ENCODE measurements at regions not wholly inside any gene's neighbourhood (a gene's known extent, or its start where the extent isn't known, plus 50 kb on each side); places are given as distances from the start of the nearest gene placed in this dataset.
"Not testable (repeated sequence)": the region's sequence is repeated elsewhere in the genome, so short reads cannot be mapped to it uniquely, and the experiment has no call there.

DNA sequence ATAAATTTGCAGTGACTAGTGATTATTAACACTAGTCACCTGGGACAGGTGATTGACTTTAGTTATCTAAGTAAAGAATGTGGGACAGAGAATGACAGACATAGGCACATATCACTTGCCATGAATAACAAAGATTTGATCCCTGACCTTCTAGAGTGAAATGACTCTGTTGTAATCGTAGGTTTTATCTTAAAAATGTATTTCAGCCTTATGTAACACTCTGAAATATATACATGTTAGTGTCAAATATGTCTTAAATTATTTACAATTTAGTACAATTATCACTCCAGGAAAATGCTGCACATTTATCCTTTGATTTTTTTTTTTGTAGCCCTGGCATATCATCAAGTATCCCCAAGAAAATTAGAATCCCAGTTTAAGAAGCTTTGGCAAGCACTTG lies 186.4 kb upstream of the PTGFR start:
- Histone ChIP-seq H3K4me2 (ENCODE audit: low read length) (no peak overlapping the region), H3K27ac (ENCODE audit: low read depth, low read length) (no peak overlapping the region), H3K9me3 (ENCODE audit: control insufficient read depth, insufficient read depth, low read length) (no peaks in the 10 kb centered on the region), H4K20me1 (ENCODE audit: control insufficient read depth, insufficient read depth, low read depth, low read length) (no peaks in the 10 kb centered on the region), H3K4me1 (ENCODE audit: control insufficient read depth, low read length) (no peaks in the 10 kb centered on the region), H3K36me3 (ENCODE audit: control insufficient read depth, low read length) (no peaks in the 10 kb centered on the region), H3K79me2 (ENCODE audit: control insufficient read depth, low read length) (no peaks in the 10 kb centered on the region), H3K9me2 (replicated peaks; ENCODE audit: control insufficient read depth, low read length) (no peaks in the 10 kb centered on the region), H3K4me3 (ENCODE audit: low read length) (no peak overlapping the region), H3F3A (ENCODE audit: control insufficient read depth, insufficient read depth) (no peaks in the 10 kb centered on the region), H3K27me3 (ENCODE audit: control insufficient read depth, low read length) (no peaks in the 10 kb centered on the region; the same call in 1 of the 2 replicates)
- TF ChIP-seq, protein P1, sequence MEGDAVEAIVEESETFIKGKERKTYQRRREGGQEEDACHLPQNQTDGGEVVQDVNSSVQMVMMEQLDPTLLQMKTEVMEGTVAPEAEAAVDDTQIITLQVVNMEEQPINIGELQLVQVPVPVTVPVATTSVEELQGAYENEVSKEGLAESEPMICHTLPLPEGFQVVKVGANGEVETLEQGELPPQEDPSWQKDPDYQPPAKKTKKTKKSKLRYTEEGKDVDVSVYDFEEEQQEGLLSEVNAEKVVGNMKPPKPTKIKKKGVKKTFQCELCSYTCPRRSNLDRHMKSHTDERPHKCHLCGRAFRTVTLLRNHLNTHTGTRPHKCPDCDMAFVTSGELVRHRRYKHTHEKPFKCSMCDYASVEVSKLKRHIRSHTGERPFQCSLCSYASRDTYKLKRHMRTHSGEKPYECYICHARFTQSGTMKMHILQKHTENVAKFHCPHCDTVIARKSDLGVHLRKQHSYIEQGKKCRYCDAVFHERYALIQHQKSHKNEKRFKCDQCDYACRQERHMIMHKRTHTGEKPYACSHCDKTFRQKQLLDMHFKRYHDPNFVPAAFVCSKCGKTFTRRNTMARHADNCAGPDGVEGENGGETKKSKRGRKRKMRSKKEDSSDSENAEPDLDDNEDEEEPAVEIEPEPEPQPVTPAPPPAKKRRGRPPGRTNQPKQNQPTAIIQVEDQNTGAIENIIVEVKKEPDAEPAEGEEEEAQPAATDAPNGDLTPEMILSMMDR (IDR thresholded peaks at IDR 0.05; ENCODE audit: low read depth, low read length, poor library complexity, severe bottlenecking) = no peak
- no peak for TF ChIP-seq EZH2phosphoT487 (IDR thresholded peaks at IDR 0.05; ENCODE audit: borderline replicate concordance, low read length)

DNA sequence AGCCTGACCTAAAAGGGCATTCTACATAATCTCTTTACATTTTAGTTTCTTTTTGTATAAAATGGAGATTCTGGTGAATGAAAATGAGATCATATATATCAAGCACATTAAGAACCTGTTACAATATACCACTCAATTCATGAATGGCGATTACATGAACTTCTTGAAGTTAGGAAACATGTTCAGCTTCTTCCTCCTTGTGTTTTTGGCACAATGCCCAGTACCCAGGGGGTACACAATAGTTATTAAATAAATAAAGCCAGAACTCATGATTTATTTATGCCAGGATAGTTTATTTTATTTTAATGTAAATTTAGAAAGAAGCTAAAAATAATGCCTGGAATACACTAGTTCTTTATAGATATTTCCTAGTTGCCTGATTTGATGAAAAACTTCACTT lies 186.0 kb upstream of the PTGFR start:
- no peak overlapping the region for H3K4me3 ChIP-seq (ENCODE audit: low read length)
- no peak overlapping the region for H3K27ac ChIP-seq (ENCODE audit: low read depth, low read length)
- H3F3A ChIP-seq (ENCODE audit: control insufficient read depth, insufficient read depth) = no peaks in the 10 kb centered on the region
- TF ChIP-seq EZH2phosphoT487 (IDR thresholded peaks at IDR 0.05; ENCODE audit: borderline replicate concordance, low read length) = no peak
- TF ChIP-seq, protein P1 (IDR thresholded peaks at IDR 0.05; ENCODE audit: low read depth, low read length, poor library complexity, severe bottlenecking) = no peak
- no peaks in the 10 kb centered on the region for H3K9me3 ChIP-seq (ENCODE audit: control insufficient read depth, insufficient read depth, low read length)
- no peaks in the 10 kb centered on the region for H3K79me2 ChIP-seq (ENCODE audit: control insufficient read depth, low read length)
- no peaks in the 10 kb centered on the region for H3K9me2 ChIP-seq (replicated peaks; ENCODE audit: control insufficient read depth, low read length)
- no peaks in the 10 kb centered on the region; the same call in 1 of the 2 replicates for H3K27me3 ChIP-seq (ENCODE audit: control insufficient read depth, low read length)
- H4K20me1 ChIP-seq (ENCODE audit: control insufficient read depth, insufficient read depth, low read depth, low read length) = no peaks in the 10 kb centered on the region
- no peaks in the 10 kb centered on the region for H3K36me3 ChIP-seq (ENCODE audit: control insufficient read depth, low read length)
- no peaks in the 10 kb centered on the region for H3K4me1 ChIP-seq (ENCODE audit: control insufficient read depth, low read length)
- no peak overlapping the region for H3K4me2 ChIP-seq (ENCODE audit: low read length)

GRCh38 chr1:78310261-78310660 lies 180.5 kb upstream of the PTGFR start:
- H4K20me1 ChIP-seq (ENCODE audit: control insufficient read depth, insufficient read depth, low read depth, low read length); H3K4me2 ChIP-seq (ENCODE audit: low read length); H3K79me2 ChIP-seq (ENCODE audit: control insufficient read depth, low read length); H3K4me1 ChIP-seq (ENCODE audit: control insufficient read depth, low read length); H3K27ac ChIP-seq (ENCODE audit: low read depth, low read length); H3F3A ChIP-seq (ENCODE audit: control insufficient read depth, insufficient read depth); H3K36me3 ChIP-seq (ENCODE audit: control insufficient read depth, low read length); H3K9me3 ChIP-seq (ENCODE audit: control insufficient read depth, insufficient read depth, low read length); H3K27me3 ChIP-seq (ENCODE audit: control insufficient read depth, low read length); H3K9me2 ChIP-seq (replicated peaks; ENCODE audit: control insufficient read depth, low read length); H3K4me3 ChIP-seq (ENCODE audit: low read length): not testable (repeated sequence)

DNA sequence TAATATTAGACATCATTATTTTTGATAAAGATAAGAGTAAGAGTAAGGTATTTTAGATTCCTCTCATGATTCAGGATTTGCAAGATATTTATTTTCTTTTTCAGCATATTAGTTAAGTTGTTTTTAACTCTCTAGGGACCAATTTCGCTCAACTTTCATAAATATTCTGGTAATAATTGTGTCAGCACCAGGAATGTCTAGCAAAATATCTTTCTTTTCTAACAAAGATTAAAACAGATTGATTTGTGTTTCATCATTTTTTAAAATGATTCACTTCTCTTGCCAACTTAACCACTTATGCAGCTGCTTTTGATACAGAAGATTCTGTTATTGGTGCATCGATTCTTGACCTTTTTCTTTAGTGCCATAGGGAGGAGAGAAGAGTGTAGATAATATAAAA lies 172.8 kb upstream of the PTGFR start:
- Histone ChIP-seq H3K36me3 (ENCODE audit: control insufficient read depth, low read length) (no peaks in the 10 kb centered on the region), H3K4me3 (ENCODE audit: low read length) (no peak overlapping the region)

More for the DNA sequence above, 172.8 kb upstream of the PTGFR start:
- Histone ChIP-seq H3K9me2 (replicated peaks; ENCODE audit: control insufficient read depth, low read length) (no peaks in the 10 kb centered on the region), H3K9me3 (ENCODE audit: control insufficient read depth, insufficient read depth, low read length) (no peaks in the 10 kb centered on the region), H4K20me1 (ENCODE audit: control insufficient read depth, insufficient read depth, low read depth, low read length) (no peaks in the 10 kb centered on the region), H3F3A (ENCODE audit: control insufficient read depth, insufficient read depth) (no peaks in the 10 kb centered on the region), H3K4me2 (ENCODE audit: low read length) (no peak overlapping the region), H3K4me1 (ENCODE audit: control insufficient read depth, low read length) (no peaks in the 10 kb centered on the region), H3K79me2 (ENCODE audit: control insufficient read depth, low read length) (no peaks in the 10 kb centered on the region), H3K27me3 (ENCODE audit: control insufficient read depth, low read length) (no peaks in the 10 kb centered on the region), H3K27ac (ENCODE audit: low read depth, low read length) (no peak overlapping the region)
- TF ChIP-seq EZH2phosphoT487 (IDR thresholded peaks at IDR 0.05; ENCODE audit: borderline replicate concordance, low read length) = no peak
- TF ChIP-seq, protein P1 (IDR thresholded peaks at IDR 0.05; ENCODE audit: low read depth, low read length, poor library complexity, severe bottlenecking) = no peak
